Neural progenitor cell (in vitro differentiated cells): ENCODE measurements at regions not wholly inside any gene's neighbourhood (a gene's known extent, or its start where the extent isn't known, plus 50 kb on each side); places are given as distances from the start of the nearest gene placed in this dataset.

Experiments
- CTCF ChIP-seq: fragments of 200-600 bp; sonication (generic); IDR thresholded peaks from 2 replicates; pipeline ENCODE4 v1.5.1; 2017; ENCODE audit warnings: antibody characterized with exemption, mild to moderate bottlenecking
- EZH2 ChIP-seq: fragments of 200-600 bp; sonication (generic); IDR thresholded peaks from 2 replicates; pipeline ENCODE4 v1.6.1; 2017; ENCODE audit warnings: antibody characterized with exemption, mild to moderate bottlenecking, moderate library complexity

GRCh38 chr9:26319859-26320258 lies 572.7 kb downstream of the CAAP1 start:
- TF ChIP-seq EZH2 (no peak), CTCF (no peak)
